ENCODE measurements at regions not wholly inside any gene's neighbourhood (a gene's known extent, or its start where the extent isn't known, plus 50 kb on each side); places are given as distances from the start of the nearest gene placed in this dataset.

GRCh38 chr12:115035535-115036107 lies 351.6 kb upstream of the TBX3 start:
- DNase-seq (ENCODE audit: low read depth), result no peak
- H3K4me3 ChIP-seq (ENCODE audit: control insufficient read depth, low read depth, low read length), result no peak overlapping the region
- TF ChIP-seq, protein P1, sequence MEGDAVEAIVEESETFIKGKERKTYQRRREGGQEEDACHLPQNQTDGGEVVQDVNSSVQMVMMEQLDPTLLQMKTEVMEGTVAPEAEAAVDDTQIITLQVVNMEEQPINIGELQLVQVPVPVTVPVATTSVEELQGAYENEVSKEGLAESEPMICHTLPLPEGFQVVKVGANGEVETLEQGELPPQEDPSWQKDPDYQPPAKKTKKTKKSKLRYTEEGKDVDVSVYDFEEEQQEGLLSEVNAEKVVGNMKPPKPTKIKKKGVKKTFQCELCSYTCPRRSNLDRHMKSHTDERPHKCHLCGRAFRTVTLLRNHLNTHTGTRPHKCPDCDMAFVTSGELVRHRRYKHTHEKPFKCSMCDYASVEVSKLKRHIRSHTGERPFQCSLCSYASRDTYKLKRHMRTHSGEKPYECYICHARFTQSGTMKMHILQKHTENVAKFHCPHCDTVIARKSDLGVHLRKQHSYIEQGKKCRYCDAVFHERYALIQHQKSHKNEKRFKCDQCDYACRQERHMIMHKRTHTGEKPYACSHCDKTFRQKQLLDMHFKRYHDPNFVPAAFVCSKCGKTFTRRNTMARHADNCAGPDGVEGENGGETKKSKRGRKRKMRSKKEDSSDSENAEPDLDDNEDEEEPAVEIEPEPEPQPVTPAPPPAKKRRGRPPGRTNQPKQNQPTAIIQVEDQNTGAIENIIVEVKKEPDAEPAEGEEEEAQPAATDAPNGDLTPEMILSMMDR (IDR thresholded peaks at IDR 0.05; ENCODE audit: control insufficient read depth, insufficient read depth, low read depth, low read length, missing control alignments), result no peak

DNA sequence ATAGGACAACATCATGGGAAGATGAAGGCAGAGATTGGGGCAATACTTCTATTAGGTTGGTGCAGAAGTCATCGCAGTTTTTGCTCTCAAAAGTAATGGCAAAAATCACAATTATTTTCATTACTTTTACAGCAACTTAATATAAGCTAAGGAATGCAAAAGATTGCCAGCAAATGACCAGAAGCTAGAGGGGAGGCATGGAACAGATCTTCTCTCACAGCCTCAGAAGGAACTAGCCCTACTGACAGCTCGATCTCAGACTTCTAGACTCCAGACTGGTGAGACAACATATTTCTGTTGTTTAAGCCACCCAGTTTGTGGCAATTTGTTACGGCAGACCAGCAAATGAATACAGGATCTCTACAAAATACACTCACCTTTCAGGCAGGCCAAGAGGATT lies 348.5 kb upstream of the TBX3 start:
- TF ChIP-seq, protein P1 (IDR thresholded peaks at IDR 0.05; ENCODE audit: control insufficient read depth, insufficient read depth, low read depth, low read length, missing control alignments), result no peak
- DNase-seq (ENCODE audit: low read depth), result no peak
- no peak overlapping the region for H3K4me3 ChIP-seq (ENCODE audit: control insufficient read depth, low read depth, low read length)

GRCh38 chr12:115030017-115030416 lies 346.0 kb upstream of the TBX3 start:
- H3K4me3 ChIP-seq (ENCODE audit: control insufficient read depth, low read depth, low read length), result no peak overlapping the region
- TF ChIP-seq, protein P1 (IDR thresholded peaks at IDR 0.05; ENCODE audit: control insufficient read depth, insufficient read depth, low read depth, low read length, missing control alignments), result no peak

GRCh38 chr12:115024531-115024930 lies 340.6 kb upstream of the TBX3 start:
- TF ChIP-seq, protein P1 (IDR thresholded peaks at IDR 0.05; ENCODE audit: control insufficient read depth, insufficient read depth, low read depth, low read length, missing control alignments), result no peak
- H3K4me3 ChIP-seq (ENCODE audit: control insufficient read depth, low read depth, low read length), result no peak overlapping the region
- DNase-seq (ENCODE audit: low read depth), result no peak

More at GRCh38 chr12:115030017-115030416, 346.0 kb upstream of the TBX3 start:
- no peak for DNase-seq (ENCODE audit: low read depth)

DNA sequence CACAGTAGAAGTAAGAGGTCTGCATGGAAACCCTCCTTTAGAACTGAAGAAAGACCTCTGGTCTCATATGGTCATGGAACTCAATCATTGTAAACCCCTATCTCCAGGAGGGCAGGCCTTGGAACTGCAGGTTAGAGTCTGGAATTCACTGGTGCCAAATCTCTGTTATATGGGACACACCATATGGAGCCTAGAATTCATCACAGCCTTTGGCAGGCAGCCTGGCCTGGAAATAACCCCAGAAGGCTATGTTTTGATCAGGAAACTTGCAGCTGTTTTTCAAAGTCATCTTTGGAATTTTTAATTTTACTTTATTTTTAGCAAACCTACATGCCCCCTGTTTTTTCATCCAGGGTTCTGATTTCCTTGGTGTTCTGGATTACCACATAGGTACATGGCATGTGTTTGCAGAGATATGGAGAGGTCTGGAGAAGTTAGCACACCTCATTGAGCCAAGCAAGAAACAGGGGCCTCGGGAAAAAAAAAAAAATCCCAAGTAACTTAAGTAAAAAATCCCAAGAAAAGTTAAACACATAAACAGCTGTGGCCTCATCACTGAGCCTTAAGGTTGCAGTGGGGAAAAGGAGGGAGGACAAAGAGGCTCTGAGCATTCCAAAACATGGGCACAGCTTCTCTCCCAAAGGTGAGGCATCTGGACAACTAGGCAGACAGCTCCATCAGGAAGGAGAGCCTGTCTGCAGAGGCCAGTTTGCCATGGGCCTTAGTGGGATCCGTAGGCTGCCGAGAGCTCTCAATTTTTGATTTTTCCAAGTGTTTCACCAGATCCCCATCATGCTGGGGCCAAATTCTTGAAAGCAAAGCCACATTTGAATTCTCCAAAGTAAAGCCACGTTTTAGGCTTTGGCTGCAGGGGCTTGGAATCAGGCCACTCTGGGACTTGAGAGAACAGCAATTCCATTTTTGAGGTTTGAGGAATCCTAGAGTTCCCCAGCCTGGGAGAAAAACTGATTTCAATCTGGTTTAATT lies 339.6 kb upstream of the TBX3 start:
- DNase-seq (ENCODE audit: low read depth), result no peak
- TF ChIP-seq, protein P1 (IDR thresholded peaks at IDR 0.05; ENCODE audit: control insufficient read depth, insufficient read depth, low read depth, low read length, missing control alignments), result no peak
- no peak overlapping the region for H3K4me3 ChIP-seq (ENCODE audit: control insufficient read depth, low read depth, low read length)

- no peak for DNase-seq (ENCODE audit: low read depth)
- TF ChIP-seq, protein P1 (IDR thresholded peaks at IDR 0.05; ENCODE audit: control insufficient read depth, insufficient read depth, low read depth, low read length, missing control alignments), result no peak
- H3K4me3 ChIP-seq (ENCODE audit: control insufficient read depth, low read depth, low read length), result no peak overlapping the region
These were observed 336.1 kb upstream of the TBX3 start for GRCh38 chr12:115020091-115020490.
